DND-41 (cell line): ENCODE measurements at regions not wholly inside any gene's neighbourhood (a gene's known extent, or its start where the extent isn't known, plus 50 kb on each side); places are given as distances from the start of the nearest gene placed in this dataset.
"Not testable (repeated sequence)": the region's sequence is repeated elsewhere in the genome, so short reads cannot be mapped to it uniquely, and the experiment has no call there.

Experiments used
- ATAC-seq: fragments of 200-7000 bp; cut with Tn5 transposase; 3 replicates; pipeline ENCODE4 v1.9.1; 2021; ENCODE audit warnings: low read depth; ENCODE audit not compliant: insufficient read depth
- DNase-seq: peaks from one replicate; pipeline ENCODE4 v3.0.0-alpha.2; 2020
- H2AFZ ChIP-seq: 2 replicates; pipeline ENCODE4 v1.6.0; 2012; ENCODE audit warnings: low read depth, low read length
- H3K27ac ChIP-seq: 2 replicates; pipeline ENCODE4 v1.5.1; 2012; ENCODE audit warnings: low read length, inconsistent platforms
- H3K27me3 ChIP-seq: fragments of 200-600 bp; sonication (generic); 2 replicates; pipeline ENCODE4 v1.6.0; 2012; ENCODE audit warnings: low read length, mild to moderate bottlenecking, inconsistent platforms; ENCODE audit not compliant: insufficient read depth, poor library complexity
- H3K36me3 ChIP-seq: 2 replicates; pipeline ENCODE4 v1.5.1; 2012; ENCODE audit warnings: low read length, inconsistent platforms; ENCODE audit not compliant: insufficient read depth
- H3K4me1 ChIP-seq: 2 replicates; pipeline ENCODE4 v1.5.1; 2012; ENCODE audit warnings: mild to moderate bottlenecking, low read length; ENCODE audit not compliant: insufficient read depth
- H3K4me2 ChIP-seq: 2 replicates; pipeline ENCODE4 v1.6.0; 2012; ENCODE audit warnings: mild to moderate bottlenecking, moderate library complexity, low read length, inconsistent platforms; ENCODE audit not compliant: insufficient read depth
- H3K4me3 ChIP-seq, 2 experiments: fragments of 200-600 bp in 1 of 2; shearing (Covaris generic) in 1 of 2; 2 replicates each; pipeline ENCODE4 v1.5.1; 2012 to 2016; ENCODE audit warnings: inconsistent platforms in 2 of 2, low read length in 2 of 2, mild to moderate bottlenecking in 2 of 2, low read depth in 1 of 2, moderate library complexity in 1 of 2
- H3K79me2 ChIP-seq: 2 replicates; pipeline ENCODE4 v1.6.0; 2012; ENCODE audit warnings: low read length, inconsistent platforms; ENCODE audit not compliant: insufficient read depth
- H3K9ac ChIP-seq: 2 replicates; pipeline ENCODE4 v1.6.0; 2012; ENCODE audit warnings: low read depth, mild to moderate bottlenecking, inconsistent platforms, low read length, moderate library complexity
- H3K9me3 ChIP-seq: 2 replicates; pipeline ENCODE4 v1.5.1; 2012; ENCODE audit warnings: low read length, moderate library complexity, mild to moderate bottlenecking, inconsistent platforms; ENCODE audit not compliant: insufficient read depth, severe bottlenecking
- H4K20me1 ChIP-seq: 2 replicates; pipeline ENCODE4 v1.6.0; 2012; ENCODE audit warnings: low read length; ENCODE audit not compliant: insufficient read depth
- CTCF ChIP-seq: IDR thresholded peaks from 2 replicates; pipeline ENCODE4 v1.5.1; 2012; ENCODE audit warnings: borderline replicate concordance, low read length, moderate library complexity, mild to moderate bottlenecking; ENCODE audit not compliant: poor library complexity, severe bottlenecking; ENCODE audit errors: extremely low read depth
- EZH2 ChIP-seq: IDR thresholded peaks from 3 replicates; pipeline ENCODE4 v1.6.1; 2012; ENCODE audit warnings: borderline replicate concordance, low read depth, mild to moderate bottlenecking, moderate library complexity, low read length, inconsistent platforms; ENCODE audit not compliant: severe bottlenecking

GRCh38 chr5:51625224-51625968, 242.1 kb downstream of the ISL1 start:
- Histone ChIP-seq H3K27ac (no peak overlapping the region), H3K9ac (no peak overlapping the region), H2AFZ (no peak overlapping the region), H3K4me3 (no peak overlapping the region), H3K9me3 (no peaks in the 10 kb centered on the region), H3K79me2 (no peaks in the 10 kb centered on the region), H4K20me1 (no peaks in the 10 kb centered on the region), H3K36me3 (no peaks in the 10 kb centered on the region), H3K4me1 (no peaks in the 10 kb centered on the region), H3K27me3 (no peaks in the 10 kb centered on the region), H3K4me2 (no peak overlapping the region)
- DNase-seq = no peak
- ATAC-seq = no peak
- TF ChIP-seq CTCF (no peak), EZH2 (no peak)

- Histone ChIP-seq H3K27ac (no peak overlapping the region), H3K4me3 (no peak overlapping the region), H3K36me3 (no peaks in the 10 kb centered on the region), H3K4me1 (no peaks in the 10 kb centered on the region), H2AFZ (no peak overlapping the region), H3K27me3 (no peaks in the 10 kb centered on the region), H3K4me2 (no peak overlapping the region), H3K9me3 (no peaks in the 10 kb centered on the region), H4K20me1 (no peaks in the 10 kb centered on the region), H3K79me2 (no peaks in the 10 kb centered on the region), H3K9ac (no peak overlapping the region)
- TF ChIP-seq CTCF (no peak), EZH2 (no peak)
- ATAC-seq (no peak), DNase-seq (no peak)
These were observed 248.8 kb downstream of the ISL1 start for GRCh38 chr5:51632027-51632426.

- TF ChIP-seq EZH2 = no peak
- TF ChIP-seq CTCF = no peak
- no peaks in the 10 kb centered on the region for H3K36me3 ChIP-seq
- H3K27ac ChIP-seq = no peak overlapping the region
- H3K4me1 ChIP-seq = no peaks in the 10 kb centered on the region
- no peaks in the 10 kb centered on the region for H3K27me3 ChIP-seq
- H3K4me2 ChIP-seq = no peak overlapping the region
- ATAC-seq (no peak), DNase-seq (no peak)
- H3K79me2 ChIP-seq = no peaks in the 10 kb centered on the region
- H2AFZ ChIP-seq = no peak overlapping the region
- no peak overlapping the region for H3K4me3 ChIP-seq
- H3K9ac ChIP-seq = no peak overlapping the region
- no peaks in the 10 kb centered on the region for H4K20me1 ChIP-seq
- H3K9me3 ChIP-seq = no peaks in the 10 kb centered on the region
These were observed 249.5 kb downstream of the ISL1 start for GRCh38 chr5:51632793-51633192.

- H3K9me3 ChIP-seq, H3K36me3 ChIP-seq, H3K4me1 ChIP-seq, H4K20me1 ChIP-seq, H3K4me3 ChIP-seq, H3K27me3 ChIP-seq, H3K27ac ChIP-seq, H2AFZ ChIP-seq, H3K9ac ChIP-seq, H3K4me2 ChIP-seq, ATAC-seq, H3K79me2 ChIP-seq: not testable (repeated sequence)
- peak; percentile 35 for DNase-seq
These were observed 253.7 kb downstream of the ISL1 start for GRCh38 chr5:51636973-51637372.
